Smooth muscle cell (in vitro differentiated cells): ENCODE measurements at regions not wholly inside any gene's neighbourhood (a gene's known extent, or its start where the extent isn't known, plus 50 kb on each side); places are given as distances from the start of the nearest gene placed in this dataset.
A peak's percentile ranks its signal among the peaks of the same experiment; 100 is the strongest.

ENCODE experiments used
- DNase-seq: peaks from one replicate; lab custom pipeline; 2025; ENCODE audit not compliant: unreplicated experiment; lab: John Stamatoyannopoulos, UW
- H2AFZ ChIP-seq: fragments of 200-600 bp; sonication (generic); 2 replicates; pipeline ENCODE4 v1.6.0; 2016; ENCODE audit warnings: antibody characterized with exemption, low read depth, mild to moderate bottlenecking
- H3F3A ChIP-seq: fragments of 200-600 bp; sonication (generic); 2 replicates; pipeline ENCODE4 v1.6.0; 2017; ENCODE audit warnings: antibody characterized with exemption, low read depth
- H3K27ac ChIP-seq: fragments of 200-600 bp; sonication (generic); 2 replicates; pipeline ENCODE4 v1.5.1; 2016; ENCODE audit warnings: low read depth, mild to moderate bottlenecking
- H3K27me3 ChIP-seq: fragments of 200-600 bp; sonication (generic); 2 replicates; pipeline ENCODE4 v1.6.1; 2016; ENCODE audit warnings: low read depth, mild to moderate bottlenecking
- H3K36me3 ChIP-seq: fragments of 200-600 bp; sonication (generic); 2 replicates; pipeline ENCODE4 v1.5.1; 2016; ENCODE audit warnings: low read depth
- H3K4me1 ChIP-seq: fragments of 200-600 bp; sonication (generic); 2 replicates; pipeline ENCODE4 v1.5.1; 2016; ENCODE audit warnings: low read depth
- H3K4me2 ChIP-seq: fragments of 200-600 bp; sonication (generic); 2 replicates; pipeline ENCODE4 v1.6.0; 2016; ENCODE audit warnings: mild to moderate bottlenecking
- H3K4me3 ChIP-seq: fragments of 200-600 bp; sonication (generic); 2 replicates; pipeline ENCODE4 v1.5.1; 2016; ENCODE audit warnings: mild to moderate bottlenecking
- H3K79me2 ChIP-seq: fragments of 200-600 bp; sonication (generic); 2 replicates; pipeline ENCODE4 v1.6.0; 2016; ENCODE audit warnings: low read depth, mild to moderate bottlenecking
- H3K9ac ChIP-seq: fragments of 200-600 bp; sonication (generic); 2 replicates; pipeline ENCODE4 v1.6.0; 2016; ENCODE audit warnings: low read depth
- H3K9me3 ChIP-seq: fragments of 200-600 bp; sonication (generic); replicated peaks from 2 replicates; pipeline ENCODE4 v1.5.1; 2016; ENCODE audit warnings: low read depth
- H4K20me1 ChIP-seq: fragments of 200-600 bp; sonication (generic); 2 replicates; pipeline ENCODE4 v1.6.0; 2016; ENCODE audit warnings: low read depth
- CTCF ChIP-seq: fragments of 200-600 bp; sonication (generic); IDR thresholded peaks from 2 replicates; pipeline ENCODE4 v1.5.1; 2017; ENCODE audit warnings: borderline replicate concordance, mild to moderate bottlenecking, antibody characterized with exemption; ENCODE audit not compliant: insufficient read depth, poor library complexity, severe bottlenecking
- WGBS: methylation state at CpG from one replicate; pipeline ENCODE4 v1.1.7; 2016; ENCODE audit warnings: low lambda C conversion rate; 5-methylcytosine and 5-hydroxymethylcytosine counted together

GRCh38 chr10:47143473-47143872 is 156.5 kb upstream of the GDF10 start:
- no peaks in the 10 kb centered on the region for H4K20me1 ChIP-seq
- no peak overlapping the region for H3K4me2 ChIP-seq
- no peak overlapping the region for H2AFZ ChIP-seq
- no peak overlapping the region for H3K9ac ChIP-seq
- no peaks in the 10 kb centered on the region for H3K27me3 ChIP-seq
- no peak for TF ChIP-seq CTCF
- H3K4me1 ChIP-seq: peaks cover 6% of the 10 kb centered on the region
- no peak for DNase-seq
- H3K36me3 ChIP-seq: no peaks in the 10 kb centered on the region
- H3F3A ChIP-seq: no peaks in the 10 kb centered on the region
- no peaks in the 10 kb centered on the region for H3K79me2 ChIP-seq
- no peak overlapping the region for H3K27ac ChIP-seq
- no peak overlapping the region for H3K4me3 ChIP-seq
- WGBS: 80% methylated on average over 1 of the region's 1 CpG
- no peaks in the 10 kb centered on the region for H3K9me3 ChIP-seq

- Histone ChIP-seq H3K79me2 (no peaks in the 10 kb centered on the region), H3K4me1 (peaks cover 3% of the 10 kb centered on the region), H2AFZ (no peak overlapping the region), H3K4me3 (no peak overlapping the region), H3F3A (no peaks in the 10 kb centered on the region), H3K27me3 (no peaks in the 10 kb centered on the region), H3K27ac (no peak overlapping the region), H3K9ac (no peak overlapping the region), H4K20me1 (no peaks in the 10 kb centered on the region), H3K36me3 (no peaks in the 10 kb centered on the region), H3K4me2 (no peak overlapping the region), H3K9me3 (no peaks in the 10 kb centered on the region)
- DNase-seq: no peak
- no peak for TF ChIP-seq CTCF
- WGBS: 97% methylated on average over 3 of the region's 3 CpGs
Observed at GRCh38 chr10:47144525-47144924, 155.5 kb upstream of the GDF10 start.

- Histone ChIP-seq H3K36me3 (no peaks in the 10 kb centered on the region), H3K27ac (peak overlapping the region; percentile 67), H3K9ac (no peak overlapping the region), H2AFZ (no peak overlapping the region), H3K4me3 (no peak overlapping the region), H3K79me2 (no peaks in the 10 kb centered on the region), H3K9me3 (no peaks in the 10 kb centered on the region), H3K4me2 (peak overlapping the region; percentile 21), H4K20me1 (no peaks in the 10 kb centered on the region), H3K27me3 (no peaks in the 10 kb centered on the region), H3K4me1 (peaks cover 3% of the 10 kb centered on the region), H3F3A (no peaks in the 10 kb centered on the region)
- TF ChIP-seq CTCF: no peak
- WGBS: 85% methylated on average over 5 of the region's 5 CpGs
- DNase-seq: no peak
Observed at GRCh38 chr10:47145290-47145934, 154.6 kb upstream of the GDF10 start.

GRCh38 chr10:47146572-47146971 is 153.4 kb upstream of the GDF10 start:
- H3K79me2 ChIP-seq: no peaks in the 10 kb centered on the region
- no peak overlapping the region for H3K4me2 ChIP-seq
- H2AFZ ChIP-seq: no peak overlapping the region
- no peak for TF ChIP-seq CTCF
- H3K9ac ChIP-seq: no peak overlapping the region
- H3K4me3 ChIP-seq: no peak overlapping the region
- DNase-seq: no peak
- no peaks in the 10 kb centered on the region for H3K27me3 ChIP-seq
- no peaks in the 10 kb centered on the region for H4K20me1 ChIP-seq
- peak overlapping the region; percentile 67 for H3K27ac ChIP-seq
- H3K4me1 ChIP-seq: peaks cover 3% of the 10 kb centered on the region
- 92% methylated on average over 3 of the region's 3 CpGs for WGBS
- no peaks in the 10 kb centered on the region for H3F3A ChIP-seq
- H3K36me3 ChIP-seq: no peaks in the 10 kb centered on the region
- H3K9me3 ChIP-seq: no peaks in the 10 kb centered on the region
